Testis (tissue), 2 donors: ENCODE measurements at regions not wholly inside any gene's neighbourhood (a gene's known extent, or its start where the extent isn't known, plus 50 kb on each side); places are given as distances from the start of the nearest gene placed in this dataset.
A peak's percentile ranks its signal among the peaks of the same experiment; 100 is the strongest.

Source experiments
- DNase-seq: peaks from one replicate; pipeline ENCODE4 v3.0.0-alpha.2; 2019
- H3K27ac ChIP-seq, 2 donors: fragments of 200-600 bp; sonication (generic); one replicate each; pipeline ENCODE4 v1.5.1; 2019
- H3K27me3 ChIP-seq: fragments of 200-600 bp; sonication (generic); one replicate; pipeline ENCODE4 v1.5.1; 2019
- H3K36me3 ChIP-seq: fragments of 200-600 bp; sonication (generic); one replicate; pipeline ENCODE4 v1.5.1; 2017; ENCODE audit warnings: low read depth; ENCODE audit errors: missing control alignments
- H3K4me1 ChIP-seq: fragments of 200-600 bp; sonication (generic); one replicate; pipeline ENCODE4 v1.5.1; 2019
- H3K4me3 ChIP-seq, 2 donors: fragments of 200-600 bp; sonication (generic); one replicate each; pipeline ENCODE4 v1.5.1; 2017 to 2019
- H3K9me3 ChIP-seq: fragments of 200-600 bp; sonication (generic); one replicate; pipeline ENCODE4 v1.5.1; 2017
- CTCF ChIP-seq, 3 experiments: fragments of 450-650 bp in 2 of 3; fragments of 200-600 bp in 1 of 3; sonication (generic) in 1 of 3; IDR thresholded peaks; one replicate each; pipeline ENCODE4 v1.5.1; 2016 to 2019; ENCODE audit warnings: antibody characterized with exemption in 3 of 3, mild to moderate bottlenecking in 2 of 3, moderate library complexity in 1 of 3
- POLR2A ChIP-seq: fragments of 450-650 bp; IDR thresholded peaks from one replicate; pipeline ENCODE4 v1.6.1; 2017; ENCODE audit warnings: antibody characterized with exemption, mild to moderate bottlenecking, moderate library complexity
- WGBS, 2 donors: methylation state at CpG; one replicate each; pipeline ENCODE4 v1.1.5; 2018; 5-methylcytosine and 5-hydroxymethylcytosine counted together
- intact Hi-C: fragments of 100-400 bp; cut with DNase I; formaldehyde crosslinking; loops from one replicate; pipeline ENCODE4 v1.15.1; 2023; ENCODE audit warnings: low total_unique reads

GRCh38 chr9:103789686-103790085, 304.4 kb upstream of the SMC2 start:
- H3K9me3 ChIP-seq, result no peaks in the 10 kb centered on the region
- H3K4me3 ChIP-seq, result no peak overlapping the region
- TF ChIP-seq POLR2A (no peak), CTCF (IDR thresholded peaks at IDR 0.05) (peak in 2 of 3 experiments; percentile 27 to 32)
- intact Hi-C loops, result no loop called here
- H3K27ac ChIP-seq, result no peak overlapping the region
- H3K36me3 ChIP-seq, result no peaks in the 10 kb centered on the region
- no peak for DNase-seq
- 81 to 84% methylated on average over 2 of the region's 2 CpGs for WGBS, 2 donors
- no peaks in the 10 kb centered on the region for H3K4me1 ChIP-seq
- H3K27me3 ChIP-seq, result no peaks in the 10 kb centered on the region

- DNase-seq, result no peak
- Histone ChIP-seq H3K9me3 (no peaks in the 10 kb centered on the region), H3K4me1 (no peaks in the 10 kb centered on the region), H3K36me3 (no peaks in the 10 kb centered on the region), H3K4me3 (no peak overlapping the region), H3K27me3 (no peaks in the 10 kb centered on the region), H3K27ac (no peak overlapping the region)
- TF ChIP-seq POLR2A, result no peak
- TF ChIP-seq CTCF (IDR thresholded peaks at IDR 0.05), result no peak
- WGBS, 2 donors, result 47 to 57% methylated on average over 1 of the region's 1 CpG
- intact Hi-C loops, result no loop called here
Observed at GRCh38 chr9:103798620-103799019, 295.5 kb upstream of the SMC2 start.

GRCh38 chr9:103799959-103800358, 294.1 kb upstream of the SMC2 start:
- Histone ChIP-seq H3K4me3 (no peak overlapping the region), H3K36me3 (no peaks in the 10 kb centered on the region), H3K27ac (no peak overlapping the region), H3K4me1 (no peaks in the 10 kb centered on the region), H3K9me3 (no peaks in the 10 kb centered on the region), H3K27me3 (no peaks in the 10 kb centered on the region)
- intact Hi-C loops, result no loop called here
- no peak for DNase-seq
- WGBS, 2 donors, result 74 to 82% methylated on average over 1 of the region's 1 CpG
- TF ChIP-seq CTCF (IDR thresholded peaks at IDR 0.05), result no peak
- no peak for TF ChIP-seq POLR2A

GRCh38 chr9:103802068-103802467, 292.0 kb upstream of the SMC2 start:
- TF ChIP-seq CTCF (IDR thresholded peaks at IDR 0.05) (no peak), POLR2A (no peak)
- Histone ChIP-seq H3K9me3 (no peaks in the 10 kb centered on the region), H3K27me3 (no peaks in the 10 kb centered on the region), H3K36me3 (no peaks in the 10 kb centered on the region), H3K27ac (no peak overlapping the region), H3K4me1 (no peaks in the 10 kb centered on the region), H3K4me3 (no peak overlapping the region)
- intact Hi-C loops, result no loop called here
- 65 to 84% methylated on average over 1 of the region's 1 CpG for WGBS, 2 donors
- no peak for DNase-seq

- intact Hi-C loops, result no loop called here
- TF ChIP-seq POLR2A (no peak), CTCF (IDR thresholded peaks at IDR 0.05) (no peak)
- no peak overlapping the region for H3K27ac ChIP-seq
- WGBS, 2 donors, result 83 to 87% methylated on average over 2 of the region's 2 CpGs
- no peaks in the 10 kb centered on the region for H3K36me3 ChIP-seq
- H3K4me1 ChIP-seq, result no peaks in the 10 kb centered on the region
- H3K9me3 ChIP-seq, result no peaks in the 10 kb centered on the region
- H3K27me3 ChIP-seq, result no peaks in the 10 kb centered on the region
- no peak overlapping the region for H3K4me3 ChIP-seq
- DNase-seq, result no peak
Observed at GRCh38 chr9:103803245-103803644, 290.9 kb upstream of the SMC2 start.
